ENCODE measurements at regions not wholly inside any gene's neighbourhood (a gene's known extent, or its start where the extent isn't known, plus 50 kb on each side); places are given as distances from the start of the nearest gene placed in this dataset.
"Not testable (repeated sequence)": the region's sequence is repeated elsewhere in the genome, so short reads cannot be mapped to it uniquely, and the experiment has no call there.

- not testable (repeated sequence) for TF ChIP-seq EZH2 (IDR thresholded peaks at IDR 0.05; ENCODE audit: low read depth)
- TF ChIP-seq, protein P1, sequence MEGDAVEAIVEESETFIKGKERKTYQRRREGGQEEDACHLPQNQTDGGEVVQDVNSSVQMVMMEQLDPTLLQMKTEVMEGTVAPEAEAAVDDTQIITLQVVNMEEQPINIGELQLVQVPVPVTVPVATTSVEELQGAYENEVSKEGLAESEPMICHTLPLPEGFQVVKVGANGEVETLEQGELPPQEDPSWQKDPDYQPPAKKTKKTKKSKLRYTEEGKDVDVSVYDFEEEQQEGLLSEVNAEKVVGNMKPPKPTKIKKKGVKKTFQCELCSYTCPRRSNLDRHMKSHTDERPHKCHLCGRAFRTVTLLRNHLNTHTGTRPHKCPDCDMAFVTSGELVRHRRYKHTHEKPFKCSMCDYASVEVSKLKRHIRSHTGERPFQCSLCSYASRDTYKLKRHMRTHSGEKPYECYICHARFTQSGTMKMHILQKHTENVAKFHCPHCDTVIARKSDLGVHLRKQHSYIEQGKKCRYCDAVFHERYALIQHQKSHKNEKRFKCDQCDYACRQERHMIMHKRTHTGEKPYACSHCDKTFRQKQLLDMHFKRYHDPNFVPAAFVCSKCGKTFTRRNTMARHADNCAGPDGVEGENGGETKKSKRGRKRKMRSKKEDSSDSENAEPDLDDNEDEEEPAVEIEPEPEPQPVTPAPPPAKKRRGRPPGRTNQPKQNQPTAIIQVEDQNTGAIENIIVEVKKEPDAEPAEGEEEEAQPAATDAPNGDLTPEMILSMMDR (conservative IDR thresholded peaks at IDR 0.05) = not testable (repeated sequence)
Observed at GRCh38 chr22:10779200-10779599, 4748.8 kb upstream of the OR11H1 start.
